ENCODE measurements at regions not wholly inside any gene's neighbourhood (a gene's known extent, or its start where the extent isn't known, plus 50 kb on each side); places are given as distances from the start of the nearest gene placed in this dataset.

GRCh38 chr2:204332706-204333105 is 212.6 kb upstream of the PARD3B start:
- TF ChIP-seq, protein P1, sequence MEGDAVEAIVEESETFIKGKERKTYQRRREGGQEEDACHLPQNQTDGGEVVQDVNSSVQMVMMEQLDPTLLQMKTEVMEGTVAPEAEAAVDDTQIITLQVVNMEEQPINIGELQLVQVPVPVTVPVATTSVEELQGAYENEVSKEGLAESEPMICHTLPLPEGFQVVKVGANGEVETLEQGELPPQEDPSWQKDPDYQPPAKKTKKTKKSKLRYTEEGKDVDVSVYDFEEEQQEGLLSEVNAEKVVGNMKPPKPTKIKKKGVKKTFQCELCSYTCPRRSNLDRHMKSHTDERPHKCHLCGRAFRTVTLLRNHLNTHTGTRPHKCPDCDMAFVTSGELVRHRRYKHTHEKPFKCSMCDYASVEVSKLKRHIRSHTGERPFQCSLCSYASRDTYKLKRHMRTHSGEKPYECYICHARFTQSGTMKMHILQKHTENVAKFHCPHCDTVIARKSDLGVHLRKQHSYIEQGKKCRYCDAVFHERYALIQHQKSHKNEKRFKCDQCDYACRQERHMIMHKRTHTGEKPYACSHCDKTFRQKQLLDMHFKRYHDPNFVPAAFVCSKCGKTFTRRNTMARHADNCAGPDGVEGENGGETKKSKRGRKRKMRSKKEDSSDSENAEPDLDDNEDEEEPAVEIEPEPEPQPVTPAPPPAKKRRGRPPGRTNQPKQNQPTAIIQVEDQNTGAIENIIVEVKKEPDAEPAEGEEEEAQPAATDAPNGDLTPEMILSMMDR (IDR thresholded peaks at IDR 0.05), result no peak
- no peak for TF ChIP-seq EZH2 (IDR thresholded peaks at IDR 0.05; ENCODE audit: borderline replicate concordance, insufficient read depth, low read depth, low read length, poor library complexity, severe bottlenecking)
